ENCODE measurements at regions not wholly inside any gene's neighbourhood (a gene's known extent, or its start where the extent isn't known, plus 50 kb on each side); places are given as distances from the start of the nearest gene placed in this dataset.

- TF ChIP-seq STAT1 (IDR thresholded peaks at IDR 0.05; ENCODE audit: unreplicated experiment), result no peak
- TF ChIP-seq ETS1 (IDR thresholded peaks at IDR 0.05), result no peak
- TF ChIP-seq EZH2 (IDR thresholded peaks at IDR 0.05; ENCODE audit: low read depth, unreplicated experiment), result no peak
- TF ChIP-seq ZNF331 (CRISPR knock-in tag; IDR thresholded peaks at IDR 0.05; ENCODE audit: low read depth), result no peak
Measured at GRCh38 chr4:170169699-170170098, 79.9 kb upstream of the AADAT start (continued).

DNA sequence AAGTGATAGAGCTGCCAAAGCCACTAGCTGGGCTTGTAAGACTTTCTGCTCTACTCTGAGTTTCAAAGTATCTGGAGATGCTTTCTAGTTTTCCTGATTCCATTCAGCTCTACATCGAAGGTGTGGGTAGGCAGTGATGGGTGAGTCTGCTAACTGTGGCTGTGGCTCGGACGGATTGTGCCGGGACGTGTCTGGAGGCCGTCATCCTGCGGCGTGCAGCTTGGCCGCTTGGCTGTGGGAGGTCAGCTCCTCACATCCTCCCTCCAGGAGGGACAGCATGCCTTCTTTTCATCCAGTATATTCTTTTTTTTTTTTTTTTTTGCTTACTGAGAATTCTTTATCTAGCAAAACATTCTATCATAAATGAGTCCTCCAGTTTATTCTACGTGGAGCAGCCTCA is 77.9 kb upstream of the AADAT start:
- H3K27ac Mint-ChIP-seq, result no peak overlapping the region
- Histone ChIP-seq H3K4me1 (ENCODE audit: insufficient read depth) (no peaks in the 10 kb centered on the region), H3K9me2 (ENCODE audit: insufficient read depth) (0 out of 2 replicates have a peak, but pooled peaks cover 3% of the 10 kb centered on the region), H3F3A (replicated peaks; ENCODE audit: low read depth) (no peaks in the 10 kb centered on the region), H3K4me3 (no peak overlapping the region), H3K36me3 (ENCODE audit: insufficient read depth) (no peaks in the 10 kb centered on the region), H4K20me1 (replicated peaks; ENCODE audit: insufficient read depth) (no peaks in the 10 kb centered on the region), H3K27me3 (ENCODE audit: insufficient read depth) (no peaks in the 10 kb centered on the region), H3K79me2 (replicated peaks; ENCODE audit: insufficient read depth) (no peaks in the 10 kb centered on the region), H3K27ac (ENCODE audit: low read depth) (no peak overlapping the region), H3K4me2 (no peak overlapping the region), H2AFZ (0 out of 2 replicates have a peak overlapping the region, but pooled peaks have one; percentile 43)
- no peak for ATAC-seq
- peaks cover 12% of the 10 kb centered on the region; the same call in 2 of the 3 replicates for H3K36me3 Mint-ChIP-seq (ENCODE audit: low read depth)
- no peak overlapping the region for H3K4me3 Mint-ChIP-seq
- H3K4me1 Mint-ChIP-seq, result no peaks in the 10 kb centered on the region
- DNase-seq (ENCODE audit: low spot score), result no peak
- no peaks in the 10 kb centered on the region for H3K27me3 Mint-ChIP-seq (ENCODE audit: insufficient read depth, low read depth, poor library complexity)
- H3K9me3 Mint-ChIP-seq, result peaks cover 16% of the 10 kb centered on the region
- TF ChIP-seq NANOG (IDR thresholded peaks at IDR 0.05; ENCODE audit: borderline replicate concordance) (no peak), POLR2AphosphoS5 (IDR thresholded peaks at IDR 0.05; ENCODE audit: low read depth) (no peak), CTCF (conservative IDR thresholded peaks at IDR 0.05; ENCODE audit: low read depth in 2 of 2) (no peak), JUNB (IDR thresholded peaks at IDR 0.05; ENCODE audit: unreplicated experiment) (no peak), ZNF114 (CRISPR knock-in tag; IDR thresholded peaks at IDR 0.05) (no peak), EZH2 (IDR thresholded peaks at IDR 0.05; ENCODE audit: low read depth, unreplicated experiment) (no peak), CREB1 (CRISPR knock-in tag; IDR thresholded peaks at IDR 0.05; ENCODE audit: low read depth) (no peak), ZNF462 (CRISPR knock-in tag; IDR thresholded peaks at IDR 0.05) (no peak), STAT1 (IDR thresholded peaks at IDR 0.05; ENCODE audit: unreplicated experiment) (no peak), EZH2phosphoT487 (IDR thresholded peaks at IDR 0.05; ENCODE audit: unreplicated experiment) (no peak), REST (IDR thresholded peaks at IDR 0.05; ENCODE audit: unreplicated experiment) (no peak)

Data from GM23338 (cell line).